ACHN (cell line): ENCODE measurements at regions not wholly inside any gene's neighbourhood (a gene's known extent, or its start where the extent isn't known, plus 50 kb on each side); places are given as distances from the start of the nearest gene placed in this dataset.

Source experiments
- DNase-seq: peaks from one replicate; pipeline ENCODE4 v3.0.0-alpha.2; 2015
- in situ Hi-C: cut with HindIII; loops from 2 replicates; pipeline ENCODE4 v1.10.0; 2017; ENCODE audit warnings: low sequenced_read_pairs, low pct_ligation_motif_present, low pct_unique_long_range_greater_than_20kb

- in situ Hi-C loops: no loop called here
- no peak for DNase-seq
Measured at GRCh38 chr17:63338272-63338671, 107.8 kb downstream of the CYB561 start.

DNA sequence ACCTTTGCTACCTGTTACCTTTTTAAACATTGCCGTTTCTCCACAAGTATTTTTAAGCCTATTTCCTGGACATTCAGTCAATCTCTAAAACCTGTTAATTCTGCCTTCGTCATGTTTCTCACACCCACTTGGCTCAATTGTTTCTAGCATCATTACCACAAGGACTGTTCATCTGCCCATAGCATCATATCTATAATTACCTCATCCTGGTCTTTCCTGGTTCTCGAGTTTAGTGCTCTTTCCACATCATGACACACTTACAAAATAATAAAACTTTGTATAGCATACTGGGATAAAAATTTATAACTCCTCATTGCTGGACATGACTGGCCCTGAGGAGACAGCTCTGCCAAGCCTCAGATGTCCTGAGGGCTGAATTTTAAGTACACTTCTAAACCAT is 104.8 kb downstream of the CYB561 start:
- DNase-seq: no peak
- in situ Hi-C loops: no loop called here

GRCh38 chr17:63344383-63344782 is 101.7 kb downstream of the CYB561 start:
- DNase-seq: no peak
- in situ Hi-C loops: no loop called here

GRCh38 chr17:63345611-63346010 is 100.5 kb downstream of the CYB561 start:
- DNase-seq: no peak
- in situ Hi-C loops: no loop called here

DNA sequence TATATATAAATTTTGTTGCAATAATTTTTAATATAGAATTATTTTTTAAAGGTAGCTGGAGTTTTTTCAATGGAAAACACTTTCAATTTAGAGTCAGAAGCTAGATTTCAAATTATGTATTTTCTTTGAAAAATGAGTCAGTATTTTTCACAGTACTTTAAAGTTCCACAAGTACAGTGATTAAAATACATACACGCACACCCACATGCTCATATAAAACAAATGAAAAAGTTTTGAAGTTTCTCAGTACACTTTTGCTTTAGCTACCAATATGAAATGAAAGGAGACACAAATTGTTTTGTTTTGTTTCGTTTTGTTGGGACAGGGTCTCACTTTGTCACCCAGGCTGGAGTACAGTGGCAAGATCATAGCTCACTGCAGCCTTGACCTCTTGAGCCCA is 98.6 kb downstream of the CYB561 start:
- DNase-seq: no peak
- in situ Hi-C loops: no loop called here

- in situ Hi-C loops: no loop called here
- DNase-seq: no peak
Measured at GRCh38 chr17:63349478-63350000, 96.6 kb downstream of the CYB561 start.

DNA sequence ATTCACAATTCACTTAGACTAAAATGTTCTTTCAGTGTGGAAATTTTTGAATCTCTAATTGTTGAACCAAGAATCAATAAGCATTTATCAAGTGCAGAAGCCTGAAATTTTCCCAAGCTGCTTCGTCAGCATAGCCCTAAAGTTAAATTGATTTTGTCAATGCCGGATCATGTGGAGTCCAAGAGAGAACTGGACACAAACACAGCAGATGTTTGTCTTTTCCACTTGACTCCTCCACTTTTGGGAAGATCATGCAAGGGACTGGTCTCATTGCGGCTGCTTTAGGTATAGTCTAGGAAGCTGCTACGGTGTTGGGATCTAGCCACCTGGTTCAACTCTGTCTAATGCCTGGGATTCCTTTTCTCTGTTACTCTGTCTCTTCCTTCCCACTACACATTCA is 95.7 kb downstream of the CYB561 start:
- no peak for DNase-seq
- in situ Hi-C loops: no loop called here

GRCh38 chr17:63354256-63354655 is 91.8 kb downstream of the CYB561 start:
- in situ Hi-C loops: no loop called here
- no peak for DNase-seq

- in situ Hi-C loops: no loop called here
- DNase-seq: no peak
Measured at GRCh38 chr17:63356337-63356757, 89.8 kb downstream of the CYB561 start.

- in situ Hi-C loops: no loop called here
- DNase-seq: peak; percentile 9
Measured at GRCh38 chr17:63358111-63358839, 87.8 kb downstream of the CYB561 start.

DNA sequence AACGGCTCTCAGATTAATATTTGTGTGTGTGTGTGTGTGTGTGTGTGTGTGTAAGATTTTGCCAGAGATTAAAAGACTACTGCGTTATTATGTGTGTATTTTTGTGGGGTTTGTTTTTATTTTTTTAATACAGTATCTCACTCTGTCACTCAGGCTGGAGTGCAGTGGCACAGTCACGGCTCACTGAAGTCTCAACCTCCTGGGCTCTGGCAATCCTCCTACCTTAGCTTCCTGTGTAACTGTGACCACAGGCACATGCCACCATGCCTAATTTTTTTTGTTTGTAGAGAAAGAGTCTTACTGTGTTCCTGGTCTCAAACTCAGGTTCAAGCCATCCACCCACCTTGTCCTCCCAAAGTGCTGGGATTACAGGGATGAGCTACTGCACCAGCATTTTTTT is 87.2 kb downstream of the CYB561 start:
- in situ Hi-C loops: no loop called here
- no peak for DNase-seq

- DNase-seq: no peak
- in situ Hi-C loops: no loop called here
Measured at GRCh38 chr17:63361182-63361581, 84.9 kb downstream of the CYB561 start.

- no peak for DNase-seq
- in situ Hi-C loops: no loop called here
Measured at GRCh38 chr17:63362115-63362514, 84.0 kb downstream of the CYB561 start.

DNA sequence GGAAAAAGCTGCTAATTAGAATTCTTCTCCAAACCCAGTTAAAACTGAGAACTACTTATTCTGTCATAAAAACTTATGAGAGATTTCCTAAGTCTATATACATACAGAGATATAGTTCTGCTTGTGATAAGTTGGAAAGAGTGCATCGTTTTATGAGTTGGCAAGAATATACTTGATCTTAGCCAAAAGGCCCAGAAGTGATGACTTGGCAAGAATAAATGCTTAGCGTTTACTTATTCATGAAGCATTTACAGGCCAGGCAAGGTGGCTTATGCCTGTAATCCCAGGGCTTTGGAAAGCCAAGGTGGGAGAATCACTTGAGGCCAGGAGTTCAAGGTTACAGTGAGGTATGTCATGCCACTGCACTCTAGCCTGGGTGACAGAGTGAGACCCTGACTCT is 81.7 kb downstream of the CYB561 start:
- no peak for DNase-seq
- in situ Hi-C loops: no loop called here

- in situ Hi-C loops: no loop called here
Measured at GRCh38 chr17:63364944-63365343, 81.2 kb downstream of the CYB561 start.

DNA sequence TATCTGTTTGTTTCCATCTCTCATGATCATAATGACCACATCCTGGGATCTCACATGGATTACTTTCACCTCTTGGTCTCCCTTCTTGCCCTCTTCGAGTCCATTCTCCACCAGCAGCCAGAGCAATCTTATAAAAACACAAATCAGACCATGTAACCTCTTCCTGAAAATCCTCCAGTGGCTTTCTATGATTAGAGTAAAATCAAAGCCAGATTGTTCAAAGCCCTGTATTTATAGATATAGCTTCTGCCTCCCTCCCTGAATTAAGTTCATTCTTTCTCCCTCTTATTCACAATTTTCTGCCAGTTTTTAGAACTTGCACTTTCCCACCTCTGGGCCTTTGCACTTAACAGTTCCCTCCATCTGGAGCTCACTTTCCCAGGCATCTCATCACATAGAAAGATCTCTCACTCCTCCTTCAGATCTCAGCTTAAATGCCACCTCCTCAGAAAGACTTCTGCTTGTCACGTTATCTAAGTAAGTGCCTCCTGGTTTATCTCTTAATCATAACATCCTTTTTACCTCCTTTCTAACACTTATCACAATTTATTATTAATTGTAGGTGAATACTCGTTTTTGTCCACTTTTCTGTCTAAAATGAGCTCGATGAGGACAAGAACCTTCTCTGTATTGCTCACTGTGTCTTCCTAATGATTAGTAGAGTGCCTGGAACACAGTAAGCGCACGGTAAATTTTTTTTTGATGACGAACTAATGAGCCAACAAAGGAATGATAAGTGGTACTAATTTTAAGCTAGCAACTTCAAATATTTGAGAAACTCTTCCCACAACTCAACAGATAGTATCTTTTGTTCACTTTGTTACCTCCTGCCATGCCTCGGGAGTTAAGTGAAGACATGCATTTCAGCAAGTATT is 80.5 kb downstream of the CYB561 start:
- in situ Hi-C loops: no loop called here
- no peak for DNase-seq

More at GRCh38 chr17:63364944-63365343, 81.2 kb downstream of the CYB561 start:
- no peak for DNase-seq

DNA sequence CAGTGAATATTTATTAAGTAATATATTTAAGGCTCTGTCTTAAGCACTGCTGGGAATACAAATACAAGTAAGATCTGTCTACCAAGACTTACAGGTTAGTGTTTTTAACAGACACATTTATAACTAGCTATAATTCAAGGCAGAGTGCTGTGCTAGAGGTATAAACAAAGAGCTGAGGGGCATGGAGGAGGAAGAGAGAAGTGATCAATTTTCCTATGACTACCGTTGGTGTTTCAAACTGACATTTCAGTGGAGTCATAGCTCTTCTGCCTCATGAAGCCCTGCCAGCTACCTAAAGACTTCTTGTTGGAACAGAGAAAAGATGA is 79.9 kb downstream of the CYB561 start:
- in situ Hi-C loops: no loop called here
- no peak for DNase-seq

DNA sequence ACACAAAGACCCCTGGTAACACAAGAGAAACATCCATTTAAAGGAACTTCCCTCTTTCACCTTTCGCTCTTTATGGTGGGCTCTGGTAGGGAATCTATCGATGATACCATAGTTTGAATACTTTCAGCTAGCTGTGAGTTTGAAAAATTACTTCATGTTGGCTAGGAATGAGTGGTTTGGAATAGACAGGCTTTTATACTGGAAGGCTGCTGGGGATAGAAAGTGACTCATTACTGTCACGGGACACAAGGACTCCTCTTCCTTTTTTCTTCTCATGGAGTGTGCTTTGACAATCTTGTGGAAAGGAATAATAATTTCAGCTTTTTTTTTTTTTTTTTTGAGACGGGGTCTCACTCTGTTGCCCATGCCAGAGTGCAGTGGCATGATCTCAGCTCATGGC is 76.9 kb downstream of the CYB561 start:
- in situ Hi-C loops: no loop called here

DNA sequence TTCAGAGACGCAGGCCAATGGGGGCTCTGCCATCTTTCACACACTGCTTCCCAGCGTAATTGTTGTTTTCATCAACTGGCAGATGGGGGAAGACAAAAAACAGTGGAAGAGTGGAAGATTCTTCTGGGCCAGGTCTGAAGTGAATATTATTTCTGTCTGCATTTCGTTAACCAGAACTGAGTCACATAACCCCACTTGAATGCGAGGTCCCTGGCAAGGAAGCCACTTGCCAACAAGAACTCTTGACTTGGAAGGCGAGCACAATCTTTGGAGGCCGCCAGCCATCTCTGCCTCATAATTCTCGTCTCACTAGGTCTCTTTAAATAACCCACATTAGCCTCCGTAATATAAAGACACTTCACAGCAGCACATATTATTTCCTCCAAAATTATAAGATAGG is 75.4 kb downstream of the CYB561 start:
- DNase-seq: no peak
- in situ Hi-C loops: no loop called here

More for the DNA sequence above, 76.9 kb downstream of the CYB561 start:
- DNase-seq: no peak

GRCh38 chr17:63376949-63377348 is 69.2 kb downstream of the CYB561 start:
- in situ Hi-C loops: no loop called here
- no peak for DNase-seq
